Gastroesophageal sphincter (tissue), 3 donors: ENCODE measurements at regions not wholly inside any gene's neighbourhood (a gene's known extent, or its start where the extent isn't known, plus 50 kb on each side); places are given as distances from the start of the nearest gene placed in this dataset.

Experiments
- EP300 ChIP-seq: sonication (generic); formaldehyde crosslinking; IDR thresholded peaks from one replicate; pipeline ENCODE4 v1.6.1; 2017; ENCODE audit warnings: antibody characterized with exemption, mild to moderate bottlenecking
- POLR2A ChIP-seq, 2 donors: fragments of 450-650 bp; IDR thresholded peaks; one replicate each; pipeline ENCODE4 v1.6.1; 2017; ENCODE audit warnings: antibody characterized with exemption in 2 of 2, mild to moderate bottlenecking in 2 of 2, moderate library complexity in 1 of 2
- POLR2AphosphoS5 ChIP-seq: sonication (generic); formaldehyde crosslinking; IDR thresholded peaks from one replicate; pipeline ENCODE4 v1.6.1; 2017; ENCODE audit warnings: antibody characterized with exemption
- TF ChIP-seq, protein P1 (sequence below), 4 experiments: fragments of 200-600 bp in 2 of 4; fragments of 450-650 bp in 2 of 4; sonication (generic) in 1 of 4; IDR thresholded peaks; one replicate each; pipeline ENCODE4 v1.5.1; 2017 to 2019; ENCODE audit warnings: antibody characterized with exemption in 4 of 4, mild to moderate bottlenecking in 2 of 4, moderate library complexity in 2 of 4

DNA sequence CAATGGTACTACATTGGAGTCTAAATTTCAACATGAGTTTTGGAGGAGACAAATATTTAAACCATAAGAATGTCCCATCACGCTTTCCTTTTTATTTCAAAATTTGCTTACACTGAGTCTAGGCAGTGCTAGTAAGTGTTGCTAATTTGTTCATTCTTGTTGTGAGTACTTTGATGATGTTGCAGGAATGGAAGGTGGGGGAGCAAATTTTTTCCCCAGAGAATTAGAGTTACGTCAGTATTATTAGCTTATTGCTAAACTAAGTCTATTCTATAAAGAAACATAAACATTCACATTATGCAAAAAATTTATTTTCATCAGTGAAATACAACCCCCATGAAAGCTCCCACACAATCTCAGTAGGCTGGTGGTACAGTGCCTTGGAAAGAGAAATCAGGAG, 88.0 kb downstream of the BLID start:
- TF ChIP-seq POLR2A (IDR thresholded peaks at IDR 0.05) (no peak), POLR2AphosphoS5 (no peak), EP300 (no peak)
- TF ChIP-seq, protein P1, sequence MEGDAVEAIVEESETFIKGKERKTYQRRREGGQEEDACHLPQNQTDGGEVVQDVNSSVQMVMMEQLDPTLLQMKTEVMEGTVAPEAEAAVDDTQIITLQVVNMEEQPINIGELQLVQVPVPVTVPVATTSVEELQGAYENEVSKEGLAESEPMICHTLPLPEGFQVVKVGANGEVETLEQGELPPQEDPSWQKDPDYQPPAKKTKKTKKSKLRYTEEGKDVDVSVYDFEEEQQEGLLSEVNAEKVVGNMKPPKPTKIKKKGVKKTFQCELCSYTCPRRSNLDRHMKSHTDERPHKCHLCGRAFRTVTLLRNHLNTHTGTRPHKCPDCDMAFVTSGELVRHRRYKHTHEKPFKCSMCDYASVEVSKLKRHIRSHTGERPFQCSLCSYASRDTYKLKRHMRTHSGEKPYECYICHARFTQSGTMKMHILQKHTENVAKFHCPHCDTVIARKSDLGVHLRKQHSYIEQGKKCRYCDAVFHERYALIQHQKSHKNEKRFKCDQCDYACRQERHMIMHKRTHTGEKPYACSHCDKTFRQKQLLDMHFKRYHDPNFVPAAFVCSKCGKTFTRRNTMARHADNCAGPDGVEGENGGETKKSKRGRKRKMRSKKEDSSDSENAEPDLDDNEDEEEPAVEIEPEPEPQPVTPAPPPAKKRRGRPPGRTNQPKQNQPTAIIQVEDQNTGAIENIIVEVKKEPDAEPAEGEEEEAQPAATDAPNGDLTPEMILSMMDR (IDR thresholded peaks at IDR 0.05), result no peak
